ENCODE measurements at regions not wholly inside any gene's neighbourhood (a gene's known extent, or its start where the extent isn't known, plus 50 kb on each side); places are given as distances from the start of the nearest gene placed in this dataset.
"Not testable (repeated sequence)": the region's sequence is repeated elsewhere in the genome, so short reads cannot be mapped to it uniquely, and the experiment has no call there.

- Histone ChIP-seq H3K27ac (ENCODE audit: control insufficient read depth, insufficient read depth, low read length) (no peak overlapping the region), H3K9ac (ENCODE audit: control insufficient read depth, extremely low read depth, insufficient read depth, low read length) (no peak overlapping the region), H3K9me1 (ENCODE audit: control insufficient read depth, extremely low read depth, insufficient read depth, low read length) (no peaks in the 10 kb centered on the region), H3K27me3 (ENCODE audit: control insufficient read depth, extremely low read depth, insufficient read depth, low read length) (no peaks in the 10 kb centered on the region), H3K4me3 (ENCODE audit: control insufficient read depth in 2 of 3, extremely low read depth in 1 of 3, insufficient read depth in 2 of 3, low read depth in 1 of 3, low read length in 3 of 3) (no peak overlapping the region), H2AFZ (ENCODE audit: control insufficient read depth, low read length) (no peak overlapping the region), H3K36me3 (ENCODE audit: control insufficient read depth in 2 of 2, extremely low read depth in 1 of 2, insufficient read depth in 2 of 2, low read length in 2 of 2) (no peaks in the 10 kb centered on the region), H4K20me1 (ENCODE audit: control insufficient read depth, extremely low read depth, insufficient read depth, low read length) (no peaks in the 10 kb centered on the region), H3K4me1 (ENCODE audit: control insufficient read depth, extremely low read depth, insufficient read depth, low read length) (no peaks in the 10 kb centered on the region), H3K9me3 (ENCODE audit: control insufficient read depth, low read depth, low read length) (no peaks in the 10 kb centered on the region), H3K79me2 (ENCODE audit: control insufficient read depth, insufficient read depth, low read length) (no peaks in the 10 kb centered on the region), H3K4me2 (ENCODE audit: control insufficient read depth, extremely low read depth, insufficient read depth, low read depth, low read length) (no peak overlapping the region)
- DNase-seq (ENCODE audit: low read depth, low spot score) (no peak), FAIRE-seq (no peak)
- dilution Hi-C loops (cut with MboI; ENCODE audit: extremely low pct_ligation_motif_present, low sequenced_read_pairs): no loop called here
- TF ChIP-seq EZH2 (IDR thresholded peaks at IDR 0.05; ENCODE audit: low read length) (no peak), CTCF (optimal IDR thresholded peaks at IDR 0.05 in 1 of 3, IDR thresholded peaks at IDR 0.05 in 1 of 3, conservative IDR thresholded peaks at IDR 0.05 in 1 of 3; ENCODE audit: extremely low read depth in 1 of 3, insufficient read depth in 2 of 3, low read length in 3 of 3) (no peak)
Measured at GRCh38 chr1:67612788-67613241, 72.2 kb upstream of the GADD45A start.

- H2AFZ ChIP-seq (ENCODE audit: control insufficient read depth, low read length); H3K9me1 ChIP-seq (ENCODE audit: control insufficient read depth, extremely low read depth, insufficient read depth, low read length); H3K79me2 ChIP-seq (ENCODE audit: control insufficient read depth, insufficient read depth, low read length); H3K4me1 ChIP-seq (ENCODE audit: control insufficient read depth, extremely low read depth, insufficient read depth, low read length); H3K27ac ChIP-seq (ENCODE audit: control insufficient read depth, insufficient read depth, low read length); FAIRE-seq; H4K20me1 ChIP-seq (ENCODE audit: control insufficient read depth, extremely low read depth, insufficient read depth, low read length); H3K4me2 ChIP-seq (ENCODE audit: control insufficient read depth, extremely low read depth, insufficient read depth, low read depth, low read length); dilution Hi-C loops (cut with MboI; ENCODE audit: extremely low pct_ligation_motif_present, low sequenced_read_pairs); H3K9me3 ChIP-seq (ENCODE audit: control insufficient read depth, low read depth, low read length); H3K9ac ChIP-seq (ENCODE audit: control insufficient read depth, extremely low read depth, insufficient read depth, low read length); DNase-seq (ENCODE audit: low read depth, low spot score); H3K4me3 ChIP-seq (ENCODE audit: control insufficient read depth in 2 of 3, extremely low read depth in 1 of 3, insufficient read depth in 2 of 3, low read depth in 1 of 3, low read length in 3 of 3); H3K36me3 ChIP-seq (ENCODE audit: control insufficient read depth in 2 of 2, extremely low read depth in 1 of 2, insufficient read depth in 2 of 2, low read length in 2 of 2); H3K27me3 ChIP-seq (ENCODE audit: control insufficient read depth, extremely low read depth, insufficient read depth, low read length): not testable (repeated sequence)
Measured at GRCh38 chr1:67613479-67613878, 71.5 kb upstream of the GADD45A start.

- H3K9me3 ChIP-seq (ENCODE audit: control insufficient read depth, low read depth, low read length): no peaks in the 10 kb centered on the region
- no peaks in the 10 kb centered on the region for H3K27me3 ChIP-seq (ENCODE audit: control insufficient read depth, extremely low read depth, insufficient read depth, low read length)
- H2AFZ ChIP-seq (ENCODE audit: control insufficient read depth, low read length): no peak overlapping the region
- no peak overlapping the region for H3K4me3 ChIP-seq (ENCODE audit: control insufficient read depth in 2 of 3, extremely low read depth in 1 of 3, insufficient read depth in 2 of 3, low read depth in 1 of 3, low read length in 3 of 3)
- TF ChIP-seq CTCF (optimal IDR thresholded peaks at IDR 0.05 in 1 of 3, IDR thresholded peaks at IDR 0.05 in 1 of 3, conservative IDR thresholded peaks at IDR 0.05 in 1 of 3; ENCODE audit: extremely low read depth in 1 of 3, insufficient read depth in 2 of 3, low read length in 3 of 3) (no peak), EZH2 (IDR thresholded peaks at IDR 0.05; ENCODE audit: low read length) (no peak)
- H3K4me2 ChIP-seq (ENCODE audit: control insufficient read depth, extremely low read depth, insufficient read depth, low read depth, low read length): no peak overlapping the region
- dilution Hi-C loops (cut with MboI; ENCODE audit: extremely low pct_ligation_motif_present, low sequenced_read_pairs): no loop called here
- no peak for FAIRE-seq
- no peaks in the 10 kb centered on the region for H4K20me1 ChIP-seq (ENCODE audit: control insufficient read depth, extremely low read depth, insufficient read depth, low read length)
- no peak overlapping the region for H3K27ac ChIP-seq (ENCODE audit: control insufficient read depth, insufficient read depth, low read length)
- H3K9me1 ChIP-seq (ENCODE audit: control insufficient read depth, extremely low read depth, insufficient read depth, low read length): no peaks in the 10 kb centered on the region
- H3K79me2 ChIP-seq (ENCODE audit: control insufficient read depth, insufficient read depth, low read length): no peaks in the 10 kb centered on the region
- peaks cover 4% of the 10 kb centered on the region for H3K4me1 ChIP-seq (ENCODE audit: control insufficient read depth, extremely low read depth, insufficient read depth, low read length)
- no peak for DNase-seq (ENCODE audit: low read depth, low spot score)
- no peaks in the 10 kb centered on the region for H3K36me3 ChIP-seq (ENCODE audit: control insufficient read depth in 2 of 2, extremely low read depth in 1 of 2, insufficient read depth in 2 of 2, low read length in 2 of 2)
- no peak overlapping the region for H3K9ac ChIP-seq (ENCODE audit: control insufficient read depth, extremely low read depth, insufficient read depth, low read length)
Measured at GRCh38 chr1:67614511-67614934, 70.5 kb upstream of the GADD45A start.

Measured in keratinocyte (primary cell).